ENCODE measurements at regions not wholly inside any gene's neighbourhood (a gene's known extent, or its start where the extent isn't known, plus 50 kb on each side); places are given as distances from the start of the nearest gene placed in this dataset.

- no peak overlapping the region for H3K4ac ChIP-seq (ENCODE audit: low read depth, low read length)
- H2AK5ac ChIP-seq (ENCODE audit: low read depth, low read length) = no peak overlapping the region
- no peak for TF ChIP-seq POLR2A (IDR thresholded peaks at IDR 0.05; ENCODE audit: low read depth, low read length)
- TF ChIP-seq CHD1 (IDR thresholded peaks at IDR 0.05; ENCODE audit: low read depth, low read length) = no peak
- TF ChIP-seq SMC3 (IDR thresholded peaks at IDR 0.05; ENCODE audit: low read depth, low read length) = no peak
- TF ChIP-seq BHLHE40 (IDR thresholded peaks at IDR 0.05; ENCODE audit: low read depth, low read length) = no peak
- TF ChIP-seq, protein P1, sequence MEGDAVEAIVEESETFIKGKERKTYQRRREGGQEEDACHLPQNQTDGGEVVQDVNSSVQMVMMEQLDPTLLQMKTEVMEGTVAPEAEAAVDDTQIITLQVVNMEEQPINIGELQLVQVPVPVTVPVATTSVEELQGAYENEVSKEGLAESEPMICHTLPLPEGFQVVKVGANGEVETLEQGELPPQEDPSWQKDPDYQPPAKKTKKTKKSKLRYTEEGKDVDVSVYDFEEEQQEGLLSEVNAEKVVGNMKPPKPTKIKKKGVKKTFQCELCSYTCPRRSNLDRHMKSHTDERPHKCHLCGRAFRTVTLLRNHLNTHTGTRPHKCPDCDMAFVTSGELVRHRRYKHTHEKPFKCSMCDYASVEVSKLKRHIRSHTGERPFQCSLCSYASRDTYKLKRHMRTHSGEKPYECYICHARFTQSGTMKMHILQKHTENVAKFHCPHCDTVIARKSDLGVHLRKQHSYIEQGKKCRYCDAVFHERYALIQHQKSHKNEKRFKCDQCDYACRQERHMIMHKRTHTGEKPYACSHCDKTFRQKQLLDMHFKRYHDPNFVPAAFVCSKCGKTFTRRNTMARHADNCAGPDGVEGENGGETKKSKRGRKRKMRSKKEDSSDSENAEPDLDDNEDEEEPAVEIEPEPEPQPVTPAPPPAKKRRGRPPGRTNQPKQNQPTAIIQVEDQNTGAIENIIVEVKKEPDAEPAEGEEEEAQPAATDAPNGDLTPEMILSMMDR (conservative IDR thresholded peaks at IDR 0.05; ENCODE audit: low read depth, low read length) = no peak
- TF ChIP-seq ELK1 (IDR thresholded peaks at IDR 0.05; ENCODE audit: borderline replicate concordance, low read depth, low read length) = no peak
- TF ChIP-seq CEBPB (IDR thresholded peaks at IDR 0.05; ENCODE audit: low read depth, low read length) = no peak
- no peak for TF ChIP-seq RAD21 (IDR thresholded peaks at IDR 0.05; ENCODE audit: low read length)
- TF ChIP-seq FOS (IDR thresholded peaks at IDR 0.05; ENCODE audit: low read depth, low read length) = no peak
- TF ChIP-seq NFE2L2 (IDR thresholded peaks at IDR 0.05; ENCODE audit: low read depth, low read length) = no peak
- TF ChIP-seq MXI1 (IDR thresholded peaks at IDR 0.05; ENCODE audit: borderline replicate concordance, low read depth, low read length) = no peak
- no peak for TF ChIP-seq MAZ (IDR thresholded peaks at IDR 0.05; ENCODE audit: borderline replicate concordance, low read depth, low read length)
- TF ChIP-seq, protein P2, sequence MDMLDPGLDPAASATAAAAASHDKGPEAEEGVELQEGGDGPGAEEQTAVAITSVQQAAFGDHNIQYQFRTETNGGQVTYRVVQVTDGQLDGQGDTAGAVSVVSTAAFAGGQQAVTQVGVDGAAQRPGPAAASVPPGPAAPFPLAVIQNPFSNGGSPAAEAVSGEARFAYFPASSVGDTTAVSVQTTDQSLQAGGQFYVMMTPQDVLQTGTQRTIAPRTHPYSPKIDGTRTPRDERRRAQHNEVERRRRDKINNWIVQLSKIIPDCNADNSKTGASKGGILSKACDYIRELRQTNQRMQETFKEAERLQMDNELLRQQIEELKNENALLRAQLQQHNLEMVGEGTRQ (IDR thresholded peaks at IDR 0.05; ENCODE audit: low read depth, low read length) = no peak
- TF ChIP-seq MAFK (IDR thresholded peaks at IDR 0.05; ENCODE audit: low read depth, low read length) = no peak
- TF ChIP-seq RCOR1 (IDR thresholded peaks at IDR 0.05; ENCODE audit: insufficient replicate concordance, low read length) = no peak
- no peak for TF ChIP-seq RFX5 (IDR thresholded peaks at IDR 0.05; ENCODE audit: low read depth, low read length)
- no peaks in the 10 kb centered on the region for H3K9me3 ChIP-seq (ENCODE audit: control insufficient read depth, insufficient read depth, low read length)
- no peak overlapping the region for H3K4me3 ChIP-seq (ENCODE audit: insufficient read depth, low read depth, low read length)
- intact Hi-C loops (cut with micrococcal nuclease) (no loop called here), dilution Hi-C loops (cut with HindIII; ENCODE audit: low sequenced_read_pairs, unreplicated experiment) (no loop called here), in situ Hi-C loops (cut with MboI; ENCODE audit: low sequenced_read_pairs) (no loop called here)
- H3K79me1 ChIP-seq (ENCODE audit: low read depth in 1 of 2, low read length in 2 of 2) = no peaks in the 10 kb centered on the region
- H2BK120ac ChIP-seq (ENCODE audit: low read depth, low read length) = no peak overlapping the region
- DNase-seq = no peak
- no peaks in the 10 kb centered on the region for H4K20me1 ChIP-seq (ENCODE audit: insufficient read depth, low read length)
- no peak overlapping the region for H4K5ac ChIP-seq (ENCODE audit: low read depth, low read length)
- ChIA-PET CTCF (no interaction called here), POLR2A (ENCODE audit: unreplicated experiment) (no interaction called here)
- H3K36me3 ChIP-seq (ENCODE audit: control insufficient read depth, insufficient read depth, low read length) = no peaks in the 10 kb centered on the region
- no peaks in the 10 kb centered on the region for H3K4me1 ChIP-seq (ENCODE audit: control insufficient read depth, insufficient read depth, low read length)
- BruUV-seq (replicated peaks) = no TSS peak
- no peak overlapping the region for H4K8ac ChIP-seq (ENCODE audit: low read depth in 2 of 2, low read length in 2 of 2)
- H3K9ac ChIP-seq (ENCODE audit: low read depth, low read length) = no peak overlapping the region
- no peak overlapping the region for H2AK9ac ChIP-seq (replicated peaks; ENCODE audit: low read depth, low read length, poor library complexity)
- H3K9me1 ChIP-seq (ENCODE audit: insufficient read depth, low read length) = no peaks in the 10 kb centered on the region; the same call in 1 of the 2 replicates
- no peak overlapping the region for H3K56ac ChIP-seq (ENCODE audit: extremely low read depth, insufficient read depth, low read length)
- H3K4me2 ChIP-seq (ENCODE audit: low read depth, low read length) = no peak overlapping the region
- H3K27me3 ChIP-seq (ENCODE audit: control insufficient read depth, insufficient read depth, low read length) = no peaks in the 10 kb centered on the region
- no peak overlapping the region for H3K18ac ChIP-seq (ENCODE audit: low read depth, low read length)
- H2BK15ac ChIP-seq (ENCODE audit: low read depth, low read length) = no peak overlapping the region
- no peak overlapping the region for H3K23ac ChIP-seq (ENCODE audit: low read depth, low read length)
- no peak for ATAC-seq (ENCODE audit: low read depth)
- H4K91ac ChIP-seq (ENCODE audit: insufficient read depth, low read depth, low read length) = no peak overlapping the region
- no peak overlapping the region for H2AFZ ChIP-seq (replicated peaks; ENCODE audit: low read length, poor library complexity)
- H2BK5ac ChIP-seq (ENCODE audit: low read depth, low read length, poor library complexity, severe bottlenecking) = no peak overlapping the region
- H3K14ac ChIP-seq (replicated peaks; ENCODE audit: low read depth, low read length) = no peak overlapping the region
- no peak overlapping the region for H3K27ac ChIP-seq (ENCODE audit: insufficient read depth, low read length)
- 100% methylated on average over 1 of the region's 4 CpGs; no CpG with 5 or more reads in 1 of the 2 experiments for WGBS, 2 experiments (ENCODE audit: extremely low coverage in 2 of 2, insufficient read length in 1 of 2)
- no peak overlapping the region for H2BK20ac ChIP-seq (ENCODE audit: low read depth, low read length)
These were observed 172.3 kb upstream of the EEA1 start for GRCh38 chr12:93101367-93101766.

All from IMR-90 (cell line).